ENCODE measurements at regions not wholly inside any gene's neighbourhood (a gene's known extent, or its start where the extent isn't known, plus 50 kb on each side); places are given as distances from the start of the nearest gene placed in this dataset.

GRCh38 chr10:23754941-23755340 is 316.1 kb downstream of the OTUD1 start (continued):
- TF ChIP-seq EGR1 (IDR thresholded peaks at IDR 0.05; ENCODE audit: borderline replicate concordance, low read depth, low read length) (no peak), KDM4A (IDR thresholded peaks at IDR 0.05; ENCODE audit: low read depth, low read length, severe bottlenecking) (no peak), POLR2A (IDR thresholded peaks at IDR 0.05; ENCODE audit: control extremely low read depth in 1 of 2, low read depth in 2 of 2, low read length in 2 of 2) (no peak), JUND (IDR thresholded peaks at IDR 0.05; ENCODE audit: low read length) (no peak), GABPA (IDR thresholded peaks at IDR 0.05; ENCODE audit: borderline replicate concordance, insufficient read depth, low read length) (no peak), JUN (IDR thresholded peaks at IDR 0.05; ENCODE audit: low read depth, low read length) (no peak), SIN3A (conservative IDR thresholded peaks at IDR 0.05 in 1 of 2, IDR thresholded peaks at IDR 0.05 in 1 of 2; ENCODE audit: low read depth in 1 of 2, low read length in 2 of 2) (no peak), SUZ12 (IDR thresholded peaks at IDR 0.05; ENCODE audit: low read length) (no peak)
